Astrocyte (in vitro differentiated cells and primary cell): ENCODE measurements at regions not wholly inside any gene's neighbourhood (a gene's known extent, or its start where the extent isn't known, plus 50 kb on each side); places are given as distances from the start of the nearest gene placed in this dataset.

Source experiments
- DNase-seq: peaks from one replicate; pipeline ENCODE4 v3.0.0-alpha.2; 2010; ENCODE audit warnings: low read depth
- FAIRE-seq: peaks from 2 replicates; lab custom pipeline; 2011; peaks lifted over from hg19 to GRCh38; lab: Jason Lieb, UNC
- H2AFZ ChIP-seq: 2 replicates; pipeline ENCODE4 v1.6.0; 2012; ENCODE audit warnings: low read depth, low read length, inconsistent platforms
- H3K27ac ChIP-seq: 2 replicates; pipeline ENCODE4 v1.5.1; 2011; ENCODE audit warnings: low read depth, low read length, inconsistent platforms
- H3K27me3 ChIP-seq: 2 replicates; pipeline ENCODE4 v1.6.0; 2011; ENCODE audit warnings: low read length, inconsistent platforms; ENCODE audit not compliant: insufficient read depth
- H3K36me3 ChIP-seq: 2 replicates; pipeline ENCODE4 v1.5.1; 2011; ENCODE audit warnings: low read length, inconsistent platforms; ENCODE audit not compliant: insufficient read depth
- H3K4me1 ChIP-seq: 2 replicates; pipeline ENCODE4 v1.5.1; 2011; ENCODE audit warnings: low read length, inconsistent platforms; ENCODE audit not compliant: insufficient read depth
- H3K4me2 ChIP-seq: 2 replicates; pipeline ENCODE4 v1.6.0; 2012; ENCODE audit warnings: low read length, inconsistent platforms
- H3K4me3 ChIP-seq: 2 replicates; pipeline ENCODE4 v1.5.1; 2011; ENCODE audit warnings: low read depth, mild to moderate bottlenecking, low read length, inconsistent platforms; ENCODE audit not compliant: insufficient read depth
- H3K79me2 ChIP-seq: 2 replicates; pipeline ENCODE4 v1.6.0; 2012; ENCODE audit warnings: mild to moderate bottlenecking, low read length, inconsistent platforms; ENCODE audit not compliant: insufficient read depth
- H3K9ac ChIP-seq: 2 replicates; pipeline ENCODE4 v1.6.0; 2012; ENCODE audit warnings: mild to moderate bottlenecking, low read length, inconsistent platforms
- H3K9me3 ChIP-seq: 2 replicates; pipeline ENCODE4 v1.5.1; 2012; ENCODE audit warnings: low read depth, mild to moderate bottlenecking, low read length, inconsistent platforms; ENCODE audit not compliant: insufficient read depth
- H4K20me1 ChIP-seq: 2 replicates; pipeline ENCODE4 v1.6.0; 2012; ENCODE audit warnings: low read length, inconsistent platforms; ENCODE audit not compliant: insufficient read depth
- H3K27ac Mint-ChIP-seq: one replicate; pipeline ENCODE4 v1.8.0; 2021; ENCODE audit warnings: mild to moderate bottlenecking, mixed read lengths; ENCODE audit not compliant: unreplicated experiment
- H3K27me3 Mint-ChIP-seq: one replicate; pipeline ENCODE4 v1.8.0; 2021; ENCODE audit warnings: low read depth, mixed read lengths; ENCODE audit not compliant: unreplicated experiment
- H3K36me3 Mint-ChIP-seq: one replicate; pipeline ENCODE4 v1.8.0; 2021; ENCODE audit warnings: low read depth, mixed read lengths; ENCODE audit not compliant: unreplicated experiment
- H3K4me1 Mint-ChIP-seq: one replicate; pipeline ENCODE4 v1.8.0; 2021; ENCODE audit warnings: low read depth, mixed read lengths; ENCODE audit not compliant: unreplicated experiment
- H3K4me3 Mint-ChIP-seq: one replicate; pipeline ENCODE4 v1.8.0; 2021; ENCODE audit warnings: mild to moderate bottlenecking, moderate library complexity, mixed read lengths; ENCODE audit not compliant: unreplicated experiment
- H3K9me3 Mint-ChIP-seq: one replicate; pipeline ENCODE4 v1.8.0; 2021; ENCODE audit warnings: mild to moderate bottlenecking, mixed read lengths; ENCODE audit not compliant: unreplicated experiment
- CTCF ChIP-seq: IDR thresholded peaks from 2 replicates; pipeline ENCODE4 v1.5.1; 2011; ENCODE audit warnings: low read depth, mild to moderate bottlenecking, inconsistent platforms, low read length, moderate library complexity; ENCODE audit not compliant: insufficient read depth
- EZH2 ChIP-seq: IDR thresholded peaks from 2 replicates; pipeline ENCODE4 v1.6.1; 2012; ENCODE audit warnings: mild to moderate bottlenecking, low read length, inconsistent platforms; ENCODE audit not compliant: insufficient read depth

- H2AFZ ChIP-seq, result no peak overlapping the region
- H3K4me3 Mint-ChIP-seq, result no peak overlapping the region
- no peak overlapping the region for H3K4me3 ChIP-seq
- peaks cover 28% of the 10 kb centered on the region for H3K4me1 Mint-ChIP-seq
- peaks cover 5% of the 10 kb centered on the region for H3K4me1 ChIP-seq
- no peaks in the 10 kb centered on the region for H3K27me3 Mint-ChIP-seq
- H3K9me3 ChIP-seq, result no peaks in the 10 kb centered on the region
- TF ChIP-seq EZH2 (no peak), CTCF (no peak)
- H3K79me2 ChIP-seq, result no peaks in the 10 kb centered on the region
- H3K9ac ChIP-seq, result no peak overlapping the region
- no peaks in the 10 kb centered on the region for H3K36me3 Mint-ChIP-seq
- no peaks in the 10 kb centered on the region for H3K36me3 ChIP-seq
- no peak for FAIRE-seq
- DNase-seq, result no peak
- H4K20me1 ChIP-seq, result no peaks in the 10 kb centered on the region
- H3K27me3 ChIP-seq, result no peaks in the 10 kb centered on the region
- no peak overlapping the region for H3K27ac ChIP-seq
- H3K9me3 Mint-ChIP-seq, result no peaks in the 10 kb centered on the region
- peak overlapping the region; percentile 81 for H3K27ac Mint-ChIP-seq
- no peak overlapping the region for H3K4me2 ChIP-seq
Measured at GRCh38 chr4:155602351-155603140, 64.1 kb upstream of the GUCY1A1 start.

- no peak overlapping the region for H3K27ac ChIP-seq
- TF ChIP-seq CTCF (no peak), EZH2 (no peak)
Measured at GRCh38 chr4:155600244-155600643, 66.4 kb upstream of the GUCY1A1 start.

GRCh38 chr4:155599596-155599995 lies 67.1 kb upstream of the GUCY1A1 start:
- Histone ChIP-seq H3K9me3 (no peaks in the 10 kb centered on the region), H3K4me1 (no peaks in the 10 kb centered on the region), H4K20me1 (no peaks in the 10 kb centered on the region), H3K36me3 (no peaks in the 10 kb centered on the region), H3K79me2 (no peaks in the 10 kb centered on the region), H3K4me3 (no peak overlapping the region), H3K4me2 (no peak overlapping the region), H3K27ac (no peak overlapping the region), H3K27me3 (no peaks in the 10 kb centered on the region), H2AFZ (no peak overlapping the region), H3K9ac (no peak overlapping the region)
- FAIRE-seq (no peak), DNase-seq (peak; percentile 24)
- no peaks in the 10 kb centered on the region for H3K27me3 Mint-ChIP-seq
- no peaks in the 10 kb centered on the region for H3K9me3 Mint-ChIP-seq
- no peak overlapping the region for H3K27ac Mint-ChIP-seq
- TF ChIP-seq EZH2 (no peak), CTCF (no peak)
- H3K4me3 Mint-ChIP-seq, result no peak overlapping the region
- H3K36me3 Mint-ChIP-seq, result no peaks in the 10 kb centered on the region
- H3K4me1 Mint-ChIP-seq, result peaks cover 21% of the 10 kb centered on the region

More at GRCh38 chr4:155600244-155600643, 66.4 kb upstream of the GUCY1A1 start:
- peaks cover 5% of the 10 kb centered on the region for H3K4me1 ChIP-seq
- no peaks in the 10 kb centered on the region for H3K27me3 ChIP-seq
- H3K9ac ChIP-seq, result no peak overlapping the region
- Mint-ChIP-seq H3K9me3 (no peaks in the 10 kb centered on the region), H3K36me3 (no peaks in the 10 kb centered on the region), H3K27me3 (no peaks in the 10 kb centered on the region), H3K4me3 (no peak overlapping the region), H3K27ac (no peak overlapping the region), H3K4me1 (peaks cover 25% of the 10 kb centered on the region)
- no peak overlapping the region for H3K4me2 ChIP-seq
- no peaks in the 10 kb centered on the region for H3K79me2 ChIP-seq
- no peaks in the 10 kb centered on the region for H4K20me1 ChIP-seq
- H3K9me3 ChIP-seq, result no peaks in the 10 kb centered on the region
- no peak overlapping the region for H2AFZ ChIP-seq
- H3K4me3 ChIP-seq, result no peak overlapping the region
- FAIRE-seq, result no peak
- no peaks in the 10 kb centered on the region for H3K36me3 ChIP-seq
- peak; percentile 67 for DNase-seq
